HG02885 (cell line): ENCODE measurements at regions not wholly inside any gene's neighbourhood (a gene's known extent, or its start where the extent isn't known, plus 50 kb on each side); places are given as distances from the start of the nearest gene placed in this dataset.
"Not testable (repeated sequence)": the region's sequence is repeated elsewhere in the genome, so short reads cannot be mapped to it uniquely, and the experiment has no call there.

Experiments used
- ATAC-seq: cut with Tn5 transposase; IDR thresholded peaks from one replicate; pipeline ENCODE4 v1.9.1; 2021; ENCODE audit warnings: mild to moderate bottlenecking; ENCODE audit not compliant: unreplicated experiment, poor library complexity

- ATAC-seq, result no peak
Measured at GRCh38 chr16:27638833-27639560, 89.1 kb downstream of the KATNIP start.

GRCh38 chr16:27639561-27640276 is 89.8 kb downstream of the KATNIP start:
- ATAC-seq, result peak; percentile 50

GRCh38 chr16:27640277-27640600 is 90.3 kb downstream of the KATNIP start:
- ATAC-seq, result no peak

- no peak for ATAC-seq
Measured at GRCh38 chr16:27641260-27641659, 91.3 kb downstream of the KATNIP start.

GRCh38 chr16:27641734-27642415 is 91.9 kb downstream of the KATNIP start:
- ATAC-seq, result not testable (repeated sequence)

- ATAC-seq, result no peak
Measured at GRCh38 chr16:27642756-27643155, 92.8 kb downstream of the KATNIP start.

GRCh38 chr16:27644165-27644564 is 94.2 kb downstream of the KATNIP start:
- ATAC-seq, result no peak

- ATAC-seq, result no peak
Measured at GRCh38 chr16:27645396-27645795, 95.5 kb downstream of the KATNIP start.

GRCh38 chr16:27646806-27647205 is 96.9 kb downstream of the KATNIP start:
- no peak for ATAC-seq

GRCh38 chr16:27649021-27649420 is 99.1 kb downstream of the KATNIP start:
- ATAC-seq, result no peak

- ATAC-seq, result no peak
Measured at GRCh38 chr16:27650073-27650701, 100.2 kb downstream of the KATNIP start.

GRCh38 chr16:27651301-27651700 is 101.4 kb downstream of the KATNIP start:
- ATAC-seq, result no peak

- ATAC-seq, result no peak
Measured at GRCh38 chr16:27657811-27658210, 107.9 kb downstream of the KATNIP start.

GRCh38 chr16:27660507-27660906 is 110.6 kb downstream of the KATNIP start:
- ATAC-seq, result no peak

- not testable (repeated sequence) for ATAC-seq
Measured at GRCh38 chr16:27663235-27663634, 113.3 kb downstream of the KATNIP start.

- no peak for ATAC-seq
Measured at GRCh38 chr16:27665881-27666280, 115.9 kb downstream of the KATNIP start.

GRCh38 chr16:27670071-27670810 is 120.3 kb downstream of the KATNIP start:
- ATAC-seq, result no peak

- ATAC-seq, result no peak
Measured at GRCh38 chr16:27671410-27671809, 121.5 kb downstream of the KATNIP start.

GRCh38 chr16:27676839-27677238 is 126.9 kb downstream of the KATNIP start:
- no peak for ATAC-seq

- ATAC-seq, result no peak
Measured at GRCh38 chr16:27677263-27677662, 127.3 kb downstream of the KATNIP start.
